NCI-H187 treated with DMSO at 0.1 percent for 48 hours (cell line): ENCODE measurements at regions not wholly inside any gene's neighbourhood (a gene's known extent, or its start where the extent isn't known, plus 50 kb on each side); places are given as distances from the start of the nearest gene placed in this dataset.

Experiments used
- DNase-seq: peaks from one replicate; lab custom pipeline; 2025; lab: John Stamatoyannopoulos, UW

GRCh38 chr2:216286616-216287231 lies 85.6 kb downstream of the MARCHF4 start:
- no peak for DNase-seq

GRCh38 chr2:216285701-216286100 lies 86.6 kb downstream of the MARCHF4 start:
- DNase-seq = no peak

- DNase-seq = no peak
Observed at GRCh38 chr2:216284708-216285107, 87.6 kb downstream of the MARCHF4 start.

GRCh38 chr2:216283038-216283900 lies 89.0 kb downstream of the MARCHF4 start:
- DNase-seq = no peak

GRCh38 chr2:216281876-216282275 lies 90.4 kb downstream of the MARCHF4 start:
- DNase-seq = no peak

- DNase-seq = no peak
Observed at GRCh38 chr2:216281316-216281715, 91.0 kb downstream of the MARCHF4 start.

- DNase-seq = no peak
Observed at GRCh38 chr2:216279459-216279858, 92.8 kb downstream of the MARCHF4 start.

- no peak for DNase-seq
Observed at GRCh38 chr2:216279031-216279430, 93.3 kb downstream of the MARCHF4 start.

- DNase-seq = no peak
Observed at GRCh38 chr2:216275890-216276289, 96.4 kb downstream of the MARCHF4 start.

- DNase-seq = no peak
Observed at GRCh38 chr2:216274194-216274840, 98.0 kb downstream of the MARCHF4 start.

- no peak for DNase-seq
Observed at GRCh38 chr2:216261042-216261537, 111.2 kb downstream of the MARCHF4 start.

- no peak for DNase-seq
Observed at GRCh38 chr2:216260629-216261028, 111.7 kb downstream of the MARCHF4 start.

- DNase-seq = no peak
Observed at GRCh38 chr2:216259081-216259480, 113.2 kb downstream of the MARCHF4 start.

- DNase-seq = no peak
Observed at GRCh38 chr2:216257089-216257488, 115.2 kb downstream of the MARCHF4 start.
